A549 (cell line): ENCODE measurements at regions not wholly inside any gene's neighbourhood (a gene's known extent, or its start where the extent isn't known, plus 50 kb on each side); places are given as distances from the start of the nearest gene placed in this dataset.

Source experiments
- EP300 ChIP-seq, 2 experiments: fragments of >200 bp; sonication (Bioruptor Twin); formaldehyde crosslinking; IDR thresholded peaks; 2 replicates in 1 of 2; 3 replicates in 1 of 2; pipeline ENCODE4 v1.6.1; 2016 to 2017
- ESRRA ChIP-seq: fragments of 150-350 bp; IDR thresholded peaks from 2 replicates; pipeline ENCODE4 v1.6.1; 2014; ENCODE audit warnings: mild to moderate bottlenecking, low read length, borderline replicate concordance
- JUN ChIP-seq, 2 experiments: fragments of >200 bp; sonication (Bioruptor Twin); formaldehyde crosslinking; IDR thresholded peaks; 2 replicates in 1 of 2; 3 replicates in 1 of 2; pipeline ENCODE4 v1.6.1; 2016 to 2017
- KDM5A ChIP-seq: fragments of 200-600 bp; sonication (generic); IDR thresholded peaks from 2 replicates; pipeline ENCODE4 v1.6.1; 2016; ENCODE audit warnings: antibody characterized with exemption, mild to moderate bottlenecking
- POLR2A ChIP-seq: IDR thresholded peaks from 2 replicates; pipeline ENCODE4 v1.6.1; 2012; ENCODE audit warnings: mild to moderate bottlenecking, low read length
- POLR2AphosphoS2 ChIP-seq: conservative IDR thresholded peaks from 2 replicates; pipeline ENCODE4 v1.6.1; 2012; ENCODE audit warnings: low read length, improper control_type of control experiment, inconsistent platforms
- RFX5 ChIP-seq: fragments of 450-650 bp; IDR thresholded peaks from 2 replicates; pipeline ENCODE4 v1.7.1; 2014; ENCODE audit warnings: antibody characterized with exemption, mild to moderate bottlenecking, moderate library complexity
- USF2 ChIP-seq: fragments of 450-650 bp; IDR thresholded peaks from 2 replicates; pipeline ENCODE4 v1.6.1; 2014; ENCODE audit warnings: antibody characterized with exemption
- TF ChIP-seq, protein P1 (sequence below): fragments of >200 bp; sonication (Bioruptor Twin); formaldehyde crosslinking; IDR thresholded peaks from 3 replicates; pipeline ENCODE4 v1.5.1; 2016

DNA sequence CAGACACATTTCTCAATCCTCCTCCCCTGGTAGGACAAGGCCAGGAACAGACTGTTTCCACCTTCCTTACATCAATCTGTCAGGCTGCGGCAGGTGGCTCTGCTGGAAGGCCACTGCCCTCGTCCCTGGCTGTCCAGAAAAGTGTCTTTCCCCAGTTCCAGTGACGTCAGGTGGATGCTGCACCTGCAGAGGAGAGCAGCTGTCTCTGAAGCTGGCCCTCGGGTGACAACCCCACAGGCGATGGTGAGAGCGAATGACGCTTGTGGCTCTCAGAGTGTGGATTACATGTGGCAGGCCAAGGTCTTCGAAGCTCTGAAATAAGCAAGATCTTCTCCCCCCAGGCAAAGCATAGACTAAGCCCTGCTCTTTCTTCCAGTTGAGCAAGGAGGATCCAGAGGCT, 146.9 kb upstream of the RET start:
- TF ChIP-seq POLR2A = no peak
- TF ChIP-seq, protein P1, sequence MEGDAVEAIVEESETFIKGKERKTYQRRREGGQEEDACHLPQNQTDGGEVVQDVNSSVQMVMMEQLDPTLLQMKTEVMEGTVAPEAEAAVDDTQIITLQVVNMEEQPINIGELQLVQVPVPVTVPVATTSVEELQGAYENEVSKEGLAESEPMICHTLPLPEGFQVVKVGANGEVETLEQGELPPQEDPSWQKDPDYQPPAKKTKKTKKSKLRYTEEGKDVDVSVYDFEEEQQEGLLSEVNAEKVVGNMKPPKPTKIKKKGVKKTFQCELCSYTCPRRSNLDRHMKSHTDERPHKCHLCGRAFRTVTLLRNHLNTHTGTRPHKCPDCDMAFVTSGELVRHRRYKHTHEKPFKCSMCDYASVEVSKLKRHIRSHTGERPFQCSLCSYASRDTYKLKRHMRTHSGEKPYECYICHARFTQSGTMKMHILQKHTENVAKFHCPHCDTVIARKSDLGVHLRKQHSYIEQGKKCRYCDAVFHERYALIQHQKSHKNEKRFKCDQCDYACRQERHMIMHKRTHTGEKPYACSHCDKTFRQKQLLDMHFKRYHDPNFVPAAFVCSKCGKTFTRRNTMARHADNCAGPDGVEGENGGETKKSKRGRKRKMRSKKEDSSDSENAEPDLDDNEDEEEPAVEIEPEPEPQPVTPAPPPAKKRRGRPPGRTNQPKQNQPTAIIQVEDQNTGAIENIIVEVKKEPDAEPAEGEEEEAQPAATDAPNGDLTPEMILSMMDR = no peak
- TF ChIP-seq ESRRA = no peak
- no peak for TF ChIP-seq EP300 (IDR thresholded peaks at IDR 0.05)
- TF ChIP-seq RFX5 = no peak
- no peak for TF ChIP-seq KDM5A
- TF ChIP-seq USF2 = no peak
- TF ChIP-seq POLR2AphosphoS2 = no peak
- TF ChIP-seq JUN (IDR thresholded peaks at IDR 0.05) = no peak
